GM21526 (cell line): ENCODE measurements at regions not wholly inside any gene's neighbourhood (a gene's known extent, or its start where the extent isn't known, plus 50 kb on each side); places are given as distances from the start of the nearest gene placed in this dataset.

Experiments used
- ATAC-seq: cut with Tn5 transposase; IDR thresholded peaks from one replicate; pipeline ENCODE4 v1.9.1; 2021; ENCODE audit warnings: moderate library complexity; ENCODE audit not compliant: unreplicated experiment, low FRiP score

DNA sequence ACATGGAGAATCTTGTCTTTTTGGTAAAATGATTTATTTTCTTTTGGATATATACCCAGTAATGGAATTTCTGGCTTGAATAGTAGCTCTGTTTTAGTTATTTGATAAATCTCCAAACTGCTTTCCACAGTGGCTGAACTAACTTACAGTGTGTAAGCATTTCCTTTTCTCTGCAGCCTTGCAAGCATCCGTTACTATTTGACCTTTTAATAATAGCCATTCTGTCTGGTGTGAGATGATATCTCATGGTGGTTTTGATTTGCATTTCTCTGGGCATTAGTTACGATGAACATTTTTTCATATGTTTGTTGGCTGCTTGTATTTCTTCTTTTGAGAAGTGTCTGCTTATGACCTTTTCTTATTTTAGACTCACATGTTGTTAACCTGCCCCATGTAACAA is 190.2 kb downstream of the GALR1 start:
- ATAC-seq: no peak

- ATAC-seq: no peak
Observed at GRCh38 chr18:77442393-77442792, 192.7 kb downstream of the GALR1 start.

- ATAC-seq: no peak
Observed at GRCh38 chr18:77444385-77444784, 194.7 kb downstream of the GALR1 start.

DNA sequence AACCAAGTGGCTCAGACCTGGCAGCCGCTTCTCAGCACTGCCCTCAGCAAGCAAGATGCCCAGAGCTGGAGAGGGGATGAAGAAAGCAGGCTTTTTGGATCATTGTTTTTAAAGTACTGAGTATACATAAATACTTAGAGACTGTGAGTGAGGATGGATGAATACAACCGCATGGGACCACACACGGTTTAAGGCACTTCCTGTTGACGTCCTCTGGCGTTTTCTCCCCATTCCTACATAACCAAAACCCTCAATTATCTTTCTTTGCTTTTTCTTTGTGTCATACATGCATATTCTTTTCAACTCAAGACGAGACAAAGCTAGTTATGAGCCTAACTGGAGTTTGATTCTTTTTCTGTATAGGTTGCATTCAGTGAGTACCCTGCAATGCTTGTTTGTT is 198.4 kb downstream of the GALR1 start:
- ATAC-seq: no peak

DNA sequence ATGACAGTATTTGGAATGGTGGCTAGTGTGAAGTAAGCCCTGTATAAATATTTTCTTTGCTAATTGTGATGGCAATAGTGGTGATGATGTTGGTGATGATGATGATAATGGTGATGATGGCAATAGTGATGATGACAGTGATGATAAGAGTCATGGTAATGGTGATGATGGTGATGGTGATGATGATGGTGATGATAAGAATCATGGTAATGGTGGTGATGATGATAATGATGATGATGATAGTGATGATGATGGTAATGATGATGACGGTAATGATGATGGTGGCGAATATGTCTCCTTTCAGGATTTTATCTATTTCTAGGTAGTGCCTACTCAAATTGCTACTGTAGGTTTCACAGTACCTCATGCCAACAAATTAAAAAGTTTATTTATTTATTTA is 205.4 kb downstream of the GALR1 start:
- ATAC-seq: no peak

GRCh38 chr18:77457681-77458080 is 208.0 kb downstream of the GALR1 start:
- ATAC-seq: no peak

GRCh38 chr18:77461062-77461688 is 211.5 kb downstream of the GALR1 start:
- no peak for ATAC-seq

GRCh38 chr18:77464917-77465316 is 215.3 kb downstream of the GALR1 start:
- no peak for ATAC-seq

GRCh38 chr18:77466890-77467289 is 217.2 kb downstream of the GALR1 start:
- ATAC-seq: no peak

DNA sequence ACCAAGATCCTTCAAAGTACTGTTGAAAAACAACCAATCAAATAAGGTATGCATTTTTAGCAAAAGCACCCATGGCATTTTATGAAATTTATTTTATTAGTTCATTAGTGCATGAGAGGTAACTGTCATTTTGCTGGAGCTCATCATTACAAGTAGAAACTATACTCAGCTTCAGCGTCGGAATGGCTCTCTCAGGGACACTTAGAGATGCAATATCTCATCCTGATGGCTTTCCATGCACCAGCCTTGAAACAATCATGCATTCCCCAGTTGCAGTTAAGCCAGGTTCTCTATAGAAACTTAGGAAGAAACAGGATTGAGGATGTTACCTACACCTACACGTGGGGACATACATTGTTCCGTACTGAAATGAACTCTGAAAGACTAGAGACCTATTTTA is 219.5 kb downstream of the GALR1 start:
- no peak for ATAC-seq

- no peak for ATAC-seq
Observed at GRCh38 chr18:77470569-77471413, 221.1 kb downstream of the GALR1 start.

DNA sequence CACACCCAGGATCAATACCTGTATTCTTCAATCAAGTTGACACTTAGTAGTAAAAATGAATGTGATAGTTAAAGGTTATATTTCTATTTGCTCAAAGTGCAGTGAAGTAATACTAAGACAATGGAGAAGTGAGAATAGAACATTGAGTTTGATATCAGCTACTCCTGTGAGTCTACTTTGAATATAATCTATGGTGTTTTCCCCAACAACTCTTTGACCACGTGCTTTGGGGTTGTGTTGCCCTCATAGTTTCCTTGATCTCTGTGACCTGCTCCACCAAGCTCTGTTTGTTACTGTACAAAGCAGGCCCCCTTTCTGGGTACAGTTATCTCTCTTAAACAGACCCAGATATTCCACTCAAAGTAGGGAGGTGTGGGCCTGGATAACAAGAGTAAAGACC is 222.9 kb downstream of the GALR1 start:
- ATAC-seq: no peak

DNA sequence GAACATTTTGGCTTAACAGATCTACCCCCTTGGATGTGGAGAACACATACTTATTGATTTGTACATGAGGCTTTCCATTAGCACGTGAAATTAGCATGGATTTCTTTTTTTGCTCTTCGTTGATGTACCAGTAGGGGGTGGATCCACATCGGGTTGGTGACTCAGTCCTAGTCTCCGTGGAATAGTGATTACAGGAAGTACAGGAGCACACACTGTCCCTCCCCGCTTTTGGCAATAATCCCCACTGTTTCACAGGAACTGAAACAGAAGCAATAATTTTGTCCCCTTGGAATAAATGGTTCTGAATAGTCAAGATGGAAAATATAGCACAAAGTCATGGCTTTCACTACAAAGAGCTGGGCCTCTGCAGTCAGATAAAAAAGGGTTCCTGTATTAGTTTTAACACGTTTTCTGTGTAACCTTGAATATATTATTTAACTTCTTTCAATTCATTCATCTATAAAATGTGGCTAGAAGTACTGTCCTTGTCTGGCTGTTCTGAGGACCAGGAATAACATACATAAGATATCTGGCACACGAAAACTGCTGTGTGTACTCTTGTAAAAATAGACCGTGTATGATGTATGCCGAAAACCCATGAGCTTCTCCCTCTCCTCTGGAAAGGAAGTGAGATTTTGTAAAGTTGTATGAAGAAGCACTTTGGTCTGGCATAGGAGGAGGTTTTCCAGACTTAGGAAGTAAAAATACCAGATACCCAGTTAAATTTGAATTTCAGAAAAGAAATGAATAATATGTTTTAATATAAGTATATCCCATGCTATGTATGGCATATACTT is 229.2 kb downstream of the GALR1 start:
- ATAC-seq: no peak

DNA sequence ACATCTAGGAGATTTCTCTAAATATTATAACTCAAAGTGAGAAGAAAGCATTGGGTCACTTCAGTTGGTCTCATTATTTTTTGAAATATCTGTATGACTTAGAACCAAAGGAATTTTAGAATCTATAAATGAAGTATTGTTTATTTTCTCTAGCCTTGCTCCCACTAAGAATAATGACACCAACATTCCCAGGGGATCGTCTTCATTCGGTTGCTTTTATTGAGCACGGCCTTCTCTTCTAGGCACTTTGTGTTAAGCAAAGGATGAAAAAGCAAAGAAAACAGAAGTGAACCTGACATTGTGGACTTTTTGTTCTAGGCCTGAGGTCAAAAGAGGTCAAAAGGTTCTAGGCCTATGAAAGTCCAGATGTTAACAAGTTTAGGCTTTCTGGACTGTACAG is 231.9 kb downstream of the GALR1 start:
- ATAC-seq: no peak

GRCh38 chr18:77482190-77483085 is 232.8 kb downstream of the GALR1 start:
- ATAC-seq: no peak

- no peak for ATAC-seq
Observed at GRCh38 chr18:77486985-77487384, 237.3 kb downstream of the GALR1 start.

DNA sequence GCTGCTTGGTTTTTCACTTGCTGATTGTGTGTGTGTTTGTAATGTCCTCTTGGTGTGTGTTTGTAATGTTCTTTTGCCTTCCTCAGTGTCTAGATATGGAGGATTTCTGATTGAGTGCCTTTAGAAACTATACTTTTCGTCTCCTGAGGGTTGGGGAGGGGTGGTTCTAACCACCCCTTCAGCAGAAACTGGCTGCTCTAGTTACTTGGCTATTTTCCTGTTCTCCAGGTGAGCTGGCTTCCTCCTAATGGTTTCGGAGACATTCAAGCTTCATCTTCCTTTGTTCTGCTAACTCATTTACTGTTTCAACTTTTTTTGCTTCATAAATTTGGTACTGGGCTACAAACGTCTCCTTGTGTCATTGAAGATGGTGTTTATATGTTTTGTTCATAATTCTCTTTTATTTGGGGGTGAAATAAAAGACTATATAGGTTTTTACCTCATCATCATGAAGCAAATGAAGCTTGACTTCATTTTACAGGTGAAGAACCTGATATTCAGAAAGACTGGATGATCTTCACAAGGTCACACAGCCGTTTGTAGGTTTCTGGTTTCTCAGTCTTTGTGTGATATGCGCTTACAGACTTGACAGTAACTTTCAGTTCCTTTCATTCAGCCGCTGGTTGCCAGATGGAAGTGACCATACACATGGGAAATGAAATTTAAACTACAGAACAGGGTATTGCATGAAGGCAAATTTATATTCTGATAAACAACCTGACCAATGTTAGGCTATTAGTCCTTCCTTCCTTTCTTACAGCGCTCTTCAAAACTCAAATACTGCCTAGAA is 238.5 kb downstream of the GALR1 start:
- peak; percentile 85 for ATAC-seq

GRCh38 chr18:77495079-77495478 is 245.4 kb downstream of the GALR1 start:
- ATAC-seq: no peak

GRCh38 chr18:77495982-77496690 is 246.5 kb downstream of the GALR1 start:
- ATAC-seq: no peak
